Mesenchymal stem cell (in vitro differentiated cells and primary cell): ENCODE measurements at regions not wholly inside any gene's neighbourhood (a gene's known extent, or its start where the extent isn't known, plus 50 kb on each side); places are given as distances from the start of the nearest gene placed in this dataset.
A peak's percentile ranks its signal among the peaks of the same experiment; 100 is the strongest.

ENCODE experiments used
- DNase-seq: peaks from one replicate; pipeline ENCODE4 v3.0.0-alpha.2; 2013
- H2AFZ ChIP-seq: one replicate; pipeline ENCODE4 v1.6.1; 2013; ENCODE audit warnings: low read depth, mild to moderate bottlenecking, control low read depth, inconsistent platforms, low read length, moderate library complexity
- H2AK5ac ChIP-seq: 2 replicates; pipeline ENCODE4 v1.6.1; 2013; ENCODE audit warnings: low read length, moderate library complexity, mild to moderate bottlenecking, inconsistent platforms; ENCODE audit not compliant: severe bottlenecking
- H2BK120ac ChIP-seq: one replicate; pipeline ENCODE4 v1.6.1; 2013; ENCODE audit warnings: low read depth, mild to moderate bottlenecking, inconsistent platforms, low read length, moderate library complexity
- H2BK12ac ChIP-seq, 2 experiments: one replicate each; pipeline ENCODE4 v1.6.1; 2013; ENCODE audit warnings: inconsistent platforms in 2 of 2, low read length in 2 of 2, mild to moderate bottlenecking in 2 of 2, moderate library complexity in 2 of 2, control low read depth in 1 of 2
- H2BK15ac ChIP-seq: one replicate; pipeline ENCODE4 v1.6.1; 2013; ENCODE audit warnings: mild to moderate bottlenecking, low read depth, inconsistent platforms; ENCODE audit not compliant: poor library complexity, severe bottlenecking
- H2BK5ac ChIP-seq: 2 replicates; pipeline ENCODE4 v1.6.1; 2013; ENCODE audit warnings: low read depth, mild to moderate bottlenecking, low read length, control low read depth, inconsistent platforms; ENCODE audit not compliant: poor library complexity, severe bottlenecking
- H3K14ac ChIP-seq, 2 experiments: one replicate each; pipeline ENCODE4 v1.6.1; 2013; ENCODE audit warnings: inconsistent platforms in 2 of 2, low read length in 2 of 2, control low read depth in 1 of 2, mild to moderate bottlenecking in 1 of 2, moderate library complexity in 1 of 2
- H3K18ac ChIP-seq, 2 experiments: one replicate each; pipeline ENCODE4 v1.6.1; 2013; ENCODE audit warnings: inconsistent platforms in 2 of 2, low read length in 2 of 2, control low read depth in 1 of 2, low read depth in 1 of 2, mild to moderate bottlenecking in 1 of 2
- H3K23ac ChIP-seq, 2 experiments: one replicate each; pipeline ENCODE4 v1.6.1; 2013; ENCODE audit warnings: inconsistent platforms in 2 of 2, low read length in 2 of 2, mild to moderate bottlenecking in 2 of 2, moderate library complexity in 2 of 2, control low read depth in 1 of 2
- H3K27ac ChIP-seq: 2 replicates; pipeline ENCODE4 v1.5.1; 2013; ENCODE audit warnings: mild to moderate bottlenecking, moderate library complexity, low read length, control low read depth, inconsistent platforms; ENCODE audit not compliant: poor library complexity, severe bottlenecking
- H3K27me3 ChIP-seq, 2 experiments: 2 replicates each; pipeline versions ENCODE4 v1.6.1 to v1.7.0; 2013; ENCODE audit warnings: low read length in 2 of 2, mild to moderate bottlenecking in 2 of 2, moderate library complexity in 2 of 2, control low read depth in 1 of 2, inconsistent platforms in 1 of 2; ENCODE audit not compliant: control insufficient read depth in 1 of 2, insufficient read depth in 1 of 2
- H3K36me3 ChIP-seq, 2 experiments: 2 replicates each; pipeline versions ENCODE4 v1.6.1 to v1.7.0; 2013; ENCODE audit warnings: low read length in 2 of 2, control low read depth in 1 of 2, inconsistent platforms in 1 of 2, low read depth in 1 of 2, mild to moderate bottlenecking in 1 of 2; ENCODE audit not compliant: insufficient read depth in 2 of 2, control insufficient read depth in 1 of 2
- H3K4ac ChIP-seq, 2 experiments: one replicate each; pipeline ENCODE4 v1.6.1; 2013; ENCODE audit warnings: inconsistent platforms in 2 of 2, low read length in 2 of 2, mild to moderate bottlenecking in 2 of 2, moderate library complexity in 2 of 2, control low read depth in 1 of 2, low read depth in 1 of 2
- H3K4me1 ChIP-seq: 2 replicates; pipeline ENCODE4 v1.6.1; 2013; ENCODE audit warnings: low read depth, low read length, control low read depth; ENCODE audit not compliant: control insufficient read depth, insufficient read depth
- H3K4me2 ChIP-seq: 2 replicates; pipeline ENCODE4 v1.6.1; 2013; ENCODE audit warnings: low read length, mild to moderate bottlenecking, inconsistent platforms; ENCODE audit not compliant: poor library complexity, severe bottlenecking
- H3K4me3 ChIP-seq, 2 experiments: 2 replicates each; pipeline versions ENCODE4 v1.5.1 to v1.7.0; 2013; ENCODE audit warnings: low read length in 2 of 2, mild to moderate bottlenecking in 2 of 2, control low read depth in 1 of 2, low read depth in 1 of 2; ENCODE audit not compliant: insufficient read depth in 1 of 2
- H3K79me1 ChIP-seq: replicated peaks from 2 replicates; pipeline ENCODE4 v1.6.1; 2013; ENCODE audit warnings: mild to moderate bottlenecking, control low read depth, low read length, inconsistent platforms; ENCODE audit not compliant: poor library complexity, severe bottlenecking
- H3K9ac ChIP-seq: 2 replicates; pipeline ENCODE4 v1.7.0; 2013; ENCODE audit warnings: mild to moderate bottlenecking, low read length, moderate library complexity
- H3K9me3 ChIP-seq: 2 replicates; pipeline ENCODE4 v1.7.0; 2013; ENCODE audit warnings: mild to moderate bottlenecking, low read length; ENCODE audit not compliant: control insufficient read depth
- H4K8ac ChIP-seq: one replicate; pipeline ENCODE4 v1.6.1; 2013; ENCODE audit warnings: inconsistent platforms, mild to moderate bottlenecking, low read length, moderate library complexity
- H4K91ac ChIP-seq: one replicate; pipeline ENCODE4 v1.6.1; 2013; ENCODE audit warnings: mild to moderate bottlenecking, low read length, inconsistent platforms
- WGBS: methylation state at CpG from one replicate; pipeline ENCODE4 v1.1.7; 2013; ENCODE audit warnings: mixed read lengths; 5-methylcytosine and 5-hydroxymethylcytosine counted together

DNA sequence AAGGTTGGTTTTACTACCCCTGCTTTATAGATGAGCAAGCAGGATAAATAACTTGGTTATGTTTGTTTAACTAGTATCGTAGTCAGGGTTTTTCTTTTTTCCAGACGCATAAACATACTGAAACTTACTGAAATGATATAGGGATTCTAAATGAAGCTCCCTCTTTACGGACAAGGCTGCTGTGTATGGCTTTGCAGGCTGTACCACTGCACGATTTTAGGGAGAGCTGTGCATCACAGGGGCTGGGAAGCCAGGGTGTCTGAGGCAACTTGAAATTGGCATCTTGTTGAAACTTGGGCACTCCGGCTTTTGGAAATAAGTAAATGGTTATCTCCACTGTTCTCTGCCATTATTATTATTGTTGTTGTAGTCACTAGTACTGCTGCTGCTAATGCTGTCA is 218.1 kb upstream of the CDH8 start:
- Histone ChIP-seq H3K27ac (no peak overlapping the region), H2BK15ac (no peak overlapping the region), H3K27me3 (no peaks in the 10 kb centered on the region), H2BK120ac (no peak overlapping the region), H3K36me3 (no peaks in the 10 kb centered on the region), H3K9ac (no peak overlapping the region), H3K4ac (no peak overlapping the region), H4K8ac (peak overlapping the region; percentile 89), H3K9me3 (no peaks in the 10 kb centered on the region), H2AK5ac (no peak overlapping the region), H4K91ac (peak overlapping the region; percentile 58), H3K23ac (no peak overlapping the region), H3K4me3 (no peak overlapping the region), H2BK5ac (no peak overlapping the region), H3K4me2 (peak overlapping the region; percentile 19), H3K14ac (peak overlapping the region in 1 of 2 experiments; percentile 91), H3K79me1 (no peaks in the 10 kb centered on the region), H3K18ac (peak overlapping the region in 1 of 2 experiments; percentile 76), H2AFZ (no peak overlapping the region), H3K4me1 (no peaks in the 10 kb centered on the region), H2BK12ac (peak overlapping the region in 1 of 2 experiments; percentile 78)
- WGBS = 58% methylated on average over 4 of the region's 5 CpGs
- peak; percentile 8 for DNase-seq

DNA sequence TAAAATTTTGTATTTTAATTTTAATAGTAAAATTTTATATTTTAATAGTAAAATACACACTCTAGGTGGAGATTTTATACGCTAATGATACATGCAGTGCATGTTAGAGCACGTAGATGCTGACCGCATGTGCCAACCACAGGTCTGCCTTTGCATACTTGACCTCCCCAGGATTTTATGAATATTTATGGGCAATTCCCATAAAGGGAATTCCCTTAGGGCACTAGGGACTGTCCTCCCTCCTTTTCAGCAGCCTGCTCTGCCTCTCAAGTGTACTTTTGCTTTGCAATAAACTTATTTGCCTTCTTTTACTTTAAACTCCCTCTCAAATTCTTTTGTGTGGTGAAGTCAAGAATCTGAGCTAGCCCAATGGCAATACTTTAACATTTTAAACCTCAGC is 217.7 kb upstream of the CDH8 start:
- Histone ChIP-seq H3K9me3 (no peaks in the 10 kb centered on the region), H3K4me1 (no peaks in the 10 kb centered on the region), H2BK5ac (no peak overlapping the region), H3K18ac (no peak overlapping the region), H2AK5ac (no peak overlapping the region), H3K4me3 (no peak overlapping the region), H2BK15ac (no peak overlapping the region), H4K8ac (no peak overlapping the region), H4K91ac (no peak overlapping the region), H3K27me3 (no peaks in the 10 kb centered on the region), H3K14ac (no peak overlapping the region), H3K4ac (no peak overlapping the region), H2BK120ac (no peak overlapping the region), H3K36me3 (no peaks in the 10 kb centered on the region), H3K23ac (no peak overlapping the region), H3K9ac (no peak overlapping the region), H2BK12ac (no peak overlapping the region), H3K4me2 (no peak overlapping the region), H2AFZ (no peak overlapping the region), H3K79me1 (no peaks in the 10 kb centered on the region), H3K27ac (no peak overlapping the region)
- peak; percentile 6 for DNase-seq
- 70% methylated on average over 3 of the region's 3 CpGs for WGBS

DNA sequence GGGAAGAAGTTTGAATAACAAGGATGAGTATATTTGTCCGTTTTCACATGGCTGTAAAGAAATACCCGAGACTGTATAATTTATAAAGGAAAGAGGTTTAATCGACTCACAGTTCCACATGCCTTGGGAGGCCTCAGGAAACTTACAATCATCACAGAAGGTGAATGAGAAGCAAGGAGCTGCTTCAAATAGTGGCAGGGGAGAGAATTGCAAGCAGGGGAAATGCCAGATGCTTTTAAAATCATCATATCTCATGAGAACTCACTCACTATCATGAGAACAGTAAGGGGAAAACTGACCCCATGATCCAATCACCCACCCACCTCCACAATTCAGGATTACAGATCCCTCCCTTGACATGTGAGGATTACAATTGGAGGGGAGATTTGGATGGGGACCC is 212.8 kb upstream of the CDH8 start:
- H3K9me3 ChIP-seq = no peaks in the 10 kb centered on the region
- 88% methylated on average over 3 of the region's 3 CpGs for WGBS
- no peaks in the 10 kb centered on the region for H3K4me1 ChIP-seq
- no peak overlapping the region for H3K27ac ChIP-seq
- no peak overlapping the region for H3K18ac ChIP-seq
- no peak overlapping the region for H3K14ac ChIP-seq
- H3K27me3 ChIP-seq = no peaks in the 10 kb centered on the region
- H2BK120ac ChIP-seq = no peak overlapping the region
- H2BK15ac ChIP-seq = no peak overlapping the region
- no peak overlapping the region for H3K4ac ChIP-seq
- no peak overlapping the region for H2AFZ ChIP-seq
- H3K79me1 ChIP-seq = no peaks in the 10 kb centered on the region
- no peak overlapping the region for H3K4me2 ChIP-seq
- no peak overlapping the region for H4K91ac ChIP-seq
- H4K8ac ChIP-seq = no peak overlapping the region
- no peak overlapping the region for H2BK5ac ChIP-seq
- no peak overlapping the region for H2AK5ac ChIP-seq
- H3K36me3 ChIP-seq = no peaks in the 10 kb centered on the region
- H3K23ac ChIP-seq = no peak overlapping the region
- no peak overlapping the region for H3K9ac ChIP-seq
- no peak overlapping the region for H2BK12ac ChIP-seq
- no peak overlapping the region for H3K4me3 ChIP-seq
- DNase-seq = no peak

DNA sequence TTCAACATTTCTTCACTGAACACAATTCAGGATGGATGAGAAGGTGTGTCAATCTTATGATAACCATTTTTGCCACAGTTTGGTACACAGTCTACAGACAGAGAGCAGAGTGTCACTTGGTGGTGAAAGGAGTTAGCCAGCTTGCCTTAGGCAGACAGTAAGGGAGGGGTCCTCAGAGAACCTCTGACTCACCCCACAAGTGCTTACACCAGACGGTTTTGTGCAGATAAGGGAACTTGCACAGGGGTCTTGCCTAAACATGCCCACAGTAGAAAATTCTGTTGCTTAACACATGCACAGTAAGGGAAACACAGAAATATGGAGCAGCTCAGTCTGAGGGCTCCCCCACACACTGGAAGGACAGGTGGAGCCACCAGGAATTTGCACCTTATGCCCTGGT is 204.5 kb upstream of the CDH8 start:
- Histone ChIP-seq H2BK5ac (no peak overlapping the region), H2BK15ac (no peak overlapping the region), H3K4me1 (no peaks in the 10 kb centered on the region), H4K91ac (peak overlapping the region; percentile 49), H3K27ac (no peak overlapping the region), H3K14ac (no peak overlapping the region), H3K18ac (peak overlapping the region; percentile 58 to 69), H2AK5ac (no peak overlapping the region), H3K36me3 (no peaks in the 10 kb centered on the region), H2AFZ (no peak overlapping the region), H3K4ac (peak overlapping the region in 1 of 2 experiments; percentile 52), H4K8ac (no peak overlapping the region), H3K9ac (no peak overlapping the region), H2BK120ac (peak overlapping the region; percentile 64), H2BK12ac (peak overlapping the region in 1 of 2 experiments; percentile 57), H3K4me3 (no peak overlapping the region), H3K9me3 (no peaks in the 10 kb centered on the region), H3K79me1 (no peaks in the 10 kb centered on the region), H3K23ac (no peak overlapping the region), H3K4me2 (no peak overlapping the region), H3K27me3 (no peaks in the 10 kb centered on the region)
- 8% methylated on average over 1 of the region's 1 CpG for WGBS
- peak; percentile 68 for DNase-seq
